BLaER1 (cell line): ENCODE measurements at regions not wholly inside any gene's neighbourhood (a gene's known extent, or its start where the extent isn't known, plus 50 kb on each side); places are given as distances from the start of the nearest gene placed in this dataset.
A peak's percentile ranks its signal among the peaks of the same experiment; 100 is the strongest.

Source experiments
- H3K27ac ChIP-seq: shearing (Covaris generic); formaldehyde crosslinking; 2 replicates; pipeline ENCODE4 v1.8.1; 2022
- H3K27me3 ChIP-seq: shearing (Covaris generic); formaldehyde crosslinking; 2 replicates; pipeline ENCODE4 v1.8.1; 2022
- H3K36me3 ChIP-seq: shearing (Covaris generic); formaldehyde crosslinking; 2 replicates; pipeline ENCODE4 v1.8.1; 2022
- H3K4me1 ChIP-seq: shearing (Covaris generic); formaldehyde crosslinking; 2 replicates; pipeline ENCODE4 v1.8.1; 2022
- H3K4me2 ChIP-seq: shearing (Covaris generic); formaldehyde crosslinking; 2 replicates; pipeline ENCODE4 v1.8.1; 2022
- H3K4me3 ChIP-seq: shearing (Covaris generic); formaldehyde crosslinking; 2 replicates; pipeline ENCODE4 v1.8.1; 2022
- H3K9ac ChIP-seq: shearing (Covaris generic); formaldehyde crosslinking; 2 replicates; pipeline ENCODE4 v1.8.1; 2022
- H3K9me3 ChIP-seq: shearing (Covaris generic); formaldehyde crosslinking; 2 replicates; pipeline ENCODE4 v1.8.1; 2022
- H4K20me1 ChIP-seq: shearing (Covaris generic); formaldehyde crosslinking; 2 replicates; pipeline ENCODE4 v1.8.1; 2022
- Cebpa-rat ChIP-seq: shearing (Covaris generic); IDR thresholded peaks from 2 replicates; pipeline ENCODE4 v1.8.1; 2022

GRCh38 chr16:86026171-86026910 is 127.4 kb downstream of the IRF8 start:
- H3K9me3 ChIP-seq, result peaks cover 33% of the 10 kb centered on the region
- H3K4me3 ChIP-seq, result no peak overlapping the region
- no peak overlapping the region for H3K9ac ChIP-seq
- H4K20me1 ChIP-seq, result no peaks in the 10 kb centered on the region
- H3K36me3 ChIP-seq, result no peaks in the 10 kb centered on the region
- H3K27me3 ChIP-seq, result no peaks in the 10 kb centered on the region
- H3K4me1 ChIP-seq, result peaks cover 37% of the 10 kb centered on the region
- peak overlapping the region; percentile 66 for H3K4me2 ChIP-seq
- H3K27ac ChIP-seq, result peak overlapping the region; percentile 54; the same call in 1 of the 2 replicates
- TF ChIP-seq Cebpa-rat, result no peak

- no peak for TF ChIP-seq Cebpa-rat
- no peaks in the 10 kb centered on the region for H3K36me3 ChIP-seq
- H3K4me3 ChIP-seq, result no peak overlapping the region
- H3K9me3 ChIP-seq, result peaks cover 33% of the 10 kb centered on the region
- H4K20me1 ChIP-seq, result no peaks in the 10 kb centered on the region
- H3K4me2 ChIP-seq, result peak overlapping the region; percentile 66; the same call in 1 of the 2 replicates
- no peaks in the 10 kb centered on the region for H3K27me3 ChIP-seq
- peaks cover 39% of the 10 kb centered on the region for H3K4me1 ChIP-seq
- no peak overlapping the region for H3K27ac ChIP-seq
- H3K9ac ChIP-seq, result no peak overlapping the region
Measured at GRCh38 chr16:86026916-86027315, 128.0 kb downstream of the IRF8 start.

DNA sequence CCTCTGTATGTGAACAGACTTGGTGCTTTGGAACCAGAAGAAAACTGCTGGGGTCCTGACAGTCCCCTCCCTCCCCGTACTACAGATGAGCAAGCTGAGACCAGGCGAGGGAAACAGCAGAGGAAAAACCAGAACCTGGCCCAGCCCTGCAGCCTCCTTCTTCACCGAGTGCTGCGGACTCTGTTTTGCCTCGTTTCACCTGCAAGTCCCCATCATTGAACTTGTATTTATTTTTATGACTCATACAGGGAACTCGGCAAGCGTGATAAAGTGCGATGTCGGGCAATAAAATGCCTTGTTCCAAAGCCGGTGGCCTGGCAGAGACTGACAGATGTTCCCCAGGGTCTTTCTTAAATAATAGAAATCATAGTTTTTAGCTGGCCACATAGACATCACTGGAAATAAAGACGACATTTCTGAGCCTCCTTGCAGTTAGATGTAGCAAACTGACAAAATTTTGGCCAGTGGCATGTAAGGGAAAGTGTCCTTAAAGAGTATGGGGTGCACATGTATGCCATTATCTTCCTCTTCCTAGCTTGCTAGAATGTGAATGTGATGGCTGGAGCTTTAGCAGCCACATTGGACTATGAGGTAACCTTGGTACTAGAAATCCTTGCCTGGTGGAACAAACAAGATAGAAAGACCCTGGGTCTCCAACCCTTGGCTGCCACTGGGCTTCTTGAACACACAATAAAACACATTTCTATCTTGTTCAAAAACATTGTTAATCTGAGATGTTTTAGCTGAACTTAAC is 128.6 kb downstream of the IRF8 start:
- Histone ChIP-seq H3K9me3 (peaks cover 31% of the 10 kb centered on the region), H3K4me1 (peaks cover 45% of the 10 kb centered on the region), H3K27me3 (no peaks in the 10 kb centered on the region), H3K36me3 (no peaks in the 10 kb centered on the region), H3K4me2 (no peak overlapping the region), H3K9ac (no peak overlapping the region), H3K27ac (no peak overlapping the region), H3K4me3 (no peak overlapping the region), H4K20me1 (no peaks in the 10 kb centered on the region)
- TF ChIP-seq Cebpa-rat, result no peak

DNA sequence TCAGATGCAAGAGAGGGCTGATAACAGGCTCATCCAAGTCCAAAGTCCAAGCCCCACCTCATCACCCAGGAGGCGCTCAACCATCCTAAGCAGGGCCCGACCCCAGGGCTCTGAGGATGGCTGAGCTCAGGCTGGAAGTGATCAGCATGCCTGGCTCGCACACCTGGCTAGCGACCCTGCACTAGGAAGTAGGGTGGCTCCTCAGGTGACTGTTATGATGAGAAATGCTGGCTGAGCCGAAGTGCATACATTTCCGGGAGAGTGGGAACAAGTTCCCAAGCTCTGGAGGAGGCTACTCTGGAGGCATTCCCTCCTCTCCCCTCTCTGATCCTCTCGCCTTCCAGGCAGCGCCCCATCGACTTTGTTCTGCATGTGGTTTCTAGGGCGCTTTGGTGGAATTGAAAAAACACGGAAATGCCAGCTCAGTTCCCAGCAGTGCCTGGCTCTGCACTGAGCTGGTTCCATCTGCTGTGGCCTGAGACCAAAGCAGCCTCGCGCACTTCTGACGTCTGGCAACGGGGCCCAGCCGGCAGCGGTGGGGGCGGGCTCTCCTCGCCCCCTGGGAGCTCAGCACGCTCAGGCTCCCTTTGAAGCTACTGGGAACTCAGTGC is 130.3 kb downstream of the IRF8 start:
- H3K4me1 ChIP-seq, result peaks cover 62% of the 10 kb centered on the region
- no peak overlapping the region for H3K4me3 ChIP-seq
- H3K9me3 ChIP-seq, result peaks cover 14% of the 10 kb centered on the region
- H3K4me2 ChIP-seq, result peak overlapping the region; percentile 77
- no peaks in the 10 kb centered on the region for H3K27me3 ChIP-seq
- H3K36me3 ChIP-seq, result no peaks in the 10 kb centered on the region
- peak overlapping the region; percentile 38; the same call in 1 of the 2 replicates for H3K9ac ChIP-seq
- TF ChIP-seq Cebpa-rat, result no peak
- peak overlapping the region; percentile 68 for H3K27ac ChIP-seq
- no peaks in the 10 kb centered on the region for H4K20me1 ChIP-seq

DNA sequence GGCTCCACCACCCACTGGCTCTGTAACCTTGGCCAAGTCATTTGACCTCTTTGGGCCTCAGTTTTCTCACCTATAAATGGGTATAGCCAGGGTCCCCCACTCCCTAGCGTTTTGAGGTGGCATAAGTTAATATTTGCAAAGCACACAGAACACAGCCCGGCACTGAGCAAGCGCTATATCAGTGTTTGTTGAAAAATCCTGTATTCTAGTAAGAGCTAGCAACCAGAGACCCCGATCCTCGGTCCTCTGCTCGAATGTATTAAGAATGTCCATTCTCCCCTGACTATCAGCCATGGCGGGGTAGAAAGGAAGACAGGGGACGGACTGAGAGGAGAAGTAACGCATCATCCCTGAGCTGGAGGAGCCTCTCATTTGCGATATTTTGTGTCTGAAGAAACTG is 131.2 kb downstream of the IRF8 start:
- peak overlapping the region; percentile 77 for H3K4me2 ChIP-seq
- no peak overlapping the region for H3K9ac ChIP-seq
- H3K36me3 ChIP-seq, result no peaks in the 10 kb centered on the region
- TF ChIP-seq Cebpa-rat, result no peak
- peaks cover 6% of the 10 kb centered on the region; the same call in 1 of the 2 replicates for H3K9me3 ChIP-seq
- H3K27me3 ChIP-seq, result no peaks in the 10 kb centered on the region
- no peaks in the 10 kb centered on the region for H4K20me1 ChIP-seq
- H3K4me1 ChIP-seq, result peaks cover 61% of the 10 kb centered on the region
- no peak overlapping the region for H3K27ac ChIP-seq
- H3K4me3 ChIP-seq, result no peak overlapping the region

- Histone ChIP-seq H3K4me1 (peaks cover 50% of the 10 kb centered on the region), H3K27me3 (no peaks in the 10 kb centered on the region), H3K36me3 (no peaks in the 10 kb centered on the region), H3K27ac (no peak overlapping the region), H3K9me3 (peaks cover 3% of the 10 kb centered on the region; the same call in 1 of the 2 replicates), H3K4me3 (no peak overlapping the region), H3K4me2 (no peak overlapping the region), H3K9ac (no peak overlapping the region), H4K20me1 (no peaks in the 10 kb centered on the region)
- no peak for TF ChIP-seq Cebpa-rat
Measured at GRCh38 chr16:86031141-86031678, 132.2 kb downstream of the IRF8 start.

- H3K9me3 ChIP-seq, result peaks cover 3% of the 10 kb centered on the region; the same call in 1 of the 2 replicates
- H4K20me1 ChIP-seq, result no peaks in the 10 kb centered on the region
- H3K4me1 ChIP-seq, result peaks cover 44% of the 10 kb centered on the region
- no peak overlapping the region; the same call in 1 of the 2 replicates for H3K9ac ChIP-seq
- TF ChIP-seq Cebpa-rat, result no peak
- H3K4me2 ChIP-seq, result peak overlapping the region; percentile 75
- H3K36me3 ChIP-seq, result no peaks in the 10 kb centered on the region
- no peak overlapping the region for H3K4me3 ChIP-seq
- peak overlapping the region; percentile 4; the same call in 1 of the 2 replicates for H3K27ac ChIP-seq
- H3K27me3 ChIP-seq, result no peaks in the 10 kb centered on the region
Measured at GRCh38 chr16:86033016-86033474, 134.1 kb downstream of the IRF8 start.

- TF ChIP-seq Cebpa-rat, result no peak
- Histone ChIP-seq H3K27me3 (no peaks in the 10 kb centered on the region), H3K4me2 (peak overlapping the region; percentile 75), H3K9me3 (peaks cover 3% of the 10 kb centered on the region; the same call in 1 of the 2 replicates), H4K20me1 (no peaks in the 10 kb centered on the region), H3K4me1 (peaks cover 47% of the 10 kb centered on the region), H3K36me3 (no peaks in the 10 kb centered on the region), H3K27ac (no peak overlapping the region), H3K4me3 (no peak overlapping the region), H3K9ac (no peak overlapping the region)
Measured at GRCh38 chr16:86033971-86034370, 135.0 kb downstream of the IRF8 start.

DNA sequence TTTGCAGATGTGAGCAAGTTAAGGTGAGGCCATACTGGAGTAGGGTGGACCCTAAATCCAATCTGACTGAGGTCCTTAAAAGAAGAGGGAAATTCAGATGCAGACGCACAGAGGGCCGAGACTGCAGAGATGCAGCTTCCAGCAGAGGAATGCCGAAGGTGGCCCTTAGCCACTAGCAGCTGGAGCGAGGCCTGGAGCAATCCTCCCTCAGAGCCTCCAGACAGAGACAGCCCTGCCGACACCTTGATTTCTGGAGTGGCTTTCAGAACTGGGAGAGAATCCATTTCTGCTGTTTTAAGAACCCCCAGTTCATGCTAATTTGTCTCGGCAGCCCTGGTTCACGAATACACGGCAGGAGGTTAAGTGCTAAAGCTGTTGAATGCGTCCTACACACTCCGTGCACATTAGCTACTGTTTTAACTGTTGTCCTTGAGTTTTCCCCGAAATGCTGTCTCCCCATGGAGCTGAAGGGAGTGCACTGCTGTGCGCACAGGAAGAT is 135.5 kb downstream of the IRF8 start:
- H3K4me2 ChIP-seq, result no peak overlapping the region; the same call in 1 of the 2 replicates
- H3K27ac ChIP-seq, result no peak overlapping the region
- H4K20me1 ChIP-seq, result no peaks in the 10 kb centered on the region
- TF ChIP-seq Cebpa-rat, result no peak
- no peaks in the 10 kb centered on the region for H3K27me3 ChIP-seq
- peaks cover 3% of the 10 kb centered on the region; the same call in 1 of the 2 replicates for H3K9me3 ChIP-seq
- H3K4me1 ChIP-seq, result peaks cover 47% of the 10 kb centered on the region
- H3K9ac ChIP-seq, result no peak overlapping the region
- no peak overlapping the region for H3K4me3 ChIP-seq
- H3K36me3 ChIP-seq, result no peaks in the 10 kb centered on the region
